Stimulated activated effector memory CD8-positive, alpha-beta T cell treated with anti-CD3 and anti-CD28 coated beads, Interleukin-12 subunit alpha, Interleukin-12 subunit beta, amount 100 ng/mL, for 72 hours (primary cell): ENCODE measurements at regions not wholly inside any gene's neighbourhood (a gene's known extent, or its start where the extent isn't known, plus 50 kb on each side); places are given as distances from the start of the nearest gene placed in this dataset.
A peak's percentile ranks its signal among the peaks of the same experiment; 100 is the strongest.
"Not testable (repeated sequence)": the region's sequence is repeated elsewhere in the genome, so short reads cannot be mapped to it uniquely, and the experiment has no call there.

ENCODE experiments used
- ATAC-seq: fragments of 150-1000 bp; cut with Tn5 transposase; 2 replicates; pipeline ENCODE4 v1.10.0; 2021
- DNase-seq, 2 donors: peaks; one replicate each; pipeline ENCODE4 v3.0.0; 2021 to 2022; ENCODE audit warnings: low spot score in 2 of 2
- H3K27ac Mint-ChIP-seq: one replicate; pipeline ENCODE4 v1.8.0; 2022; ENCODE audit warnings: mild to moderate bottlenecking, mixed read lengths
- H3K36me3 Mint-ChIP-seq: one replicate; pipeline ENCODE4 v1.8.0; 2022; ENCODE audit warnings: mild to moderate bottlenecking, mixed read lengths
- H3K4me1 Mint-ChIP-seq: one replicate; pipeline ENCODE4 v1.8.0; 2022; ENCODE audit warnings: mixed read lengths
- H3K4me3 Mint-ChIP-seq: one replicate; pipeline ENCODE4 v1.8.0; 2022; ENCODE audit warnings: mild to moderate bottlenecking, mixed read lengths
- H3K9me3 Mint-ChIP-seq: one replicate; pipeline ENCODE4 v1.8.0; 2022; ENCODE audit warnings: mixed read lengths

- no peaks in the 10 kb centered on the region for H3K36me3 Mint-ChIP-seq
- no peak overlapping the region for H3K4me3 Mint-ChIP-seq
- H3K27ac Mint-ChIP-seq: no peak overlapping the region
- peaks cover 3% of the 10 kb centered on the region for H3K9me3 Mint-ChIP-seq
- DNase-seq: no peak
- H3K4me1 Mint-ChIP-seq: no peaks in the 10 kb centered on the region
- ATAC-seq: no peak
These were observed 107.5 kb downstream of the DCLK3 start for GRCh38 chr3:36656873-36657272.

- Mint-ChIP-seq H3K36me3 (no peaks in the 10 kb centered on the region), H3K9me3 (peaks cover 3% of the 10 kb centered on the region), H3K27ac (no peak overlapping the region), H3K4me3 (no peak overlapping the region), H3K4me1 (no peaks in the 10 kb centered on the region)
- ATAC-seq: no peak
- no peak for DNase-seq
These were observed 111.3 kb downstream of the DCLK3 start for GRCh38 chr3:36653095-36653494.

- Mint-ChIP-seq H3K4me3 (no peak overlapping the region), H3K4me1 (no peaks in the 10 kb centered on the region), H3K27ac (no peak overlapping the region), H3K36me3 (no peaks in the 10 kb centered on the region), H3K9me3 (peaks cover 3% of the 10 kb centered on the region)
- DNase-seq: no peak
- no peak for ATAC-seq
These were observed 112.2 kb downstream of the DCLK3 start for GRCh38 chr3:36652104-36652503.

GRCh38 chr3:36650271-36650671 lies 114.1 kb downstream of the DCLK3 start:
- Mint-ChIP-seq H3K27ac (no peak overlapping the region), H3K4me3 (no peak overlapping the region), H3K36me3 (no peaks in the 10 kb centered on the region), H3K4me1 (no peaks in the 10 kb centered on the region), H3K9me3 (no peaks in the 10 kb centered on the region)
- DNase-seq: no peak
- no peak for ATAC-seq

- DNase-seq: no peak
- H3K36me3 Mint-ChIP-seq: no peaks in the 10 kb centered on the region
These were observed 115.2 kb downstream of the DCLK3 start for GRCh38 chr3:36649125-36649524.

GRCh38 chr3:36648241-36649034 lies 115.9 kb downstream of the DCLK3 start:
- peak; percentile 66 for ATAC-seq
- H3K27ac Mint-ChIP-seq: no peak overlapping the region
- H3K9me3 Mint-ChIP-seq: no peaks in the 10 kb centered on the region
- no peaks in the 10 kb centered on the region for H3K4me1 Mint-ChIP-seq
- no peak for DNase-seq
- no peak overlapping the region for H3K4me3 Mint-ChIP-seq
- no peaks in the 10 kb centered on the region for H3K36me3 Mint-ChIP-seq

More at GRCh38 chr3:36649125-36649524, 115.2 kb downstream of the DCLK3 start:
- H3K4me3 Mint-ChIP-seq: no peak overlapping the region
- H3K4me1 Mint-ChIP-seq: no peaks in the 10 kb centered on the region
- no peak for ATAC-seq
- H3K27ac Mint-ChIP-seq: no peak overlapping the region
- H3K9me3 Mint-ChIP-seq: no peaks in the 10 kb centered on the region

GRCh38 chr3:36647423-36647853 lies 116.9 kb downstream of the DCLK3 start:
- no peaks in the 10 kb centered on the region for H3K4me1 Mint-ChIP-seq
- no peaks in the 10 kb centered on the region for H3K9me3 Mint-ChIP-seq
- no peak for DNase-seq
- H3K27ac Mint-ChIP-seq: no peak overlapping the region
- no peak overlapping the region for H3K4me3 Mint-ChIP-seq
- ATAC-seq: no peak
- no peaks in the 10 kb centered on the region for H3K36me3 Mint-ChIP-seq

GRCh38 chr3:36643192-36643591 lies 121.2 kb downstream of the DCLK3 start:
- Mint-ChIP-seq H3K36me3 (no peaks in the 10 kb centered on the region), H3K4me3 (no peak overlapping the region), H3K27ac (no peak overlapping the region), H3K4me1 (no peaks in the 10 kb centered on the region), H3K9me3 (no peaks in the 10 kb centered on the region)
- DNase-seq (no peak), ATAC-seq (no peak)

- DNase-seq (no peak), ATAC-seq (no peak)
- Mint-ChIP-seq H3K27ac (no peak overlapping the region), H3K4me1 (no peaks in the 10 kb centered on the region), H3K9me3 (no peaks in the 10 kb centered on the region), H3K36me3 (no peaks in the 10 kb centered on the region), H3K4me3 (no peak overlapping the region)
These were observed 128.6 kb downstream of the DCLK3 start for GRCh38 chr3:36635731-36636130.

- not testable (repeated sequence) for H3K36me3 Mint-ChIP-seq, H3K4me3 Mint-ChIP-seq, H3K27ac Mint-ChIP-seq, H3K4me1 Mint-ChIP-seq, ATAC-seq, H3K9me3 Mint-ChIP-seq, DNase-seq
These were observed 130.5 kb downstream of the DCLK3 start for GRCh38 chr3:36633897-36634296.

GRCh38 chr3:36633060-36633459 lies 131.3 kb downstream of the DCLK3 start:
- Mint-ChIP-seq H3K36me3 (no peaks in the 10 kb centered on the region), H3K9me3 (no peaks in the 10 kb centered on the region), H3K4me3 (no peak overlapping the region), H3K4me1 (no peaks in the 10 kb centered on the region), H3K27ac (no peak overlapping the region)
- no peak for DNase-seq
- no peak for ATAC-seq

- Mint-ChIP-seq H3K36me3 (no peaks in the 10 kb centered on the region), H3K4me3 (no peak overlapping the region), H3K4me1 (no peaks in the 10 kb centered on the region), H3K9me3 (no peaks in the 10 kb centered on the region), H3K27ac (no peak overlapping the region)
- ATAC-seq: no peak
- DNase-seq: no peak
These were observed 132.8 kb downstream of the DCLK3 start for GRCh38 chr3:36631549-36631948.

GRCh38 chr3:36615861-36616260 lies 148.5 kb downstream of the DCLK3 start:
- H3K4me1 Mint-ChIP-seq: no peaks in the 10 kb centered on the region
- H3K36me3 Mint-ChIP-seq: no peaks in the 10 kb centered on the region
- ATAC-seq: no peak
- peaks cover 4% of the 10 kb centered on the region for H3K9me3 Mint-ChIP-seq
- no peak for DNase-seq
- no peak overlapping the region for H3K27ac Mint-ChIP-seq
- H3K4me3 Mint-ChIP-seq: no peak overlapping the region

GRCh38 chr3:36606871-36607765 lies 157.2 kb downstream of the DCLK3 start:
- no peak overlapping the region for H3K27ac Mint-ChIP-seq
- no peaks in the 10 kb centered on the region for H3K9me3 Mint-ChIP-seq
- ATAC-seq (no peak), DNase-seq (no peak)
- no peaks in the 10 kb centered on the region for H3K4me1 Mint-ChIP-seq
- H3K36me3 Mint-ChIP-seq: no peaks in the 10 kb centered on the region
- no peak overlapping the region for H3K4me3 Mint-ChIP-seq

GRCh38 chr3:36603423-36603822 lies 160.9 kb downstream of the DCLK3 start:
- H3K4me1 Mint-ChIP-seq: no peaks in the 10 kb centered on the region
- ATAC-seq: no peak
- no peaks in the 10 kb centered on the region for H3K36me3 Mint-ChIP-seq
- H3K9me3 Mint-ChIP-seq: no peaks in the 10 kb centered on the region
- no peak overlapping the region for H3K27ac Mint-ChIP-seq
- H3K4me3 Mint-ChIP-seq: no peak overlapping the region
- DNase-seq: no peak

- ATAC-seq (no peak), DNase-seq (no peak)
- H3K4me3 Mint-ChIP-seq: no peak overlapping the region
- H3K9me3 Mint-ChIP-seq: no peaks in the 10 kb centered on the region
- no peaks in the 10 kb centered on the region for H3K4me1 Mint-ChIP-seq
- no peak overlapping the region for H3K27ac Mint-ChIP-seq
- no peaks in the 10 kb centered on the region for H3K36me3 Mint-ChIP-seq
These were observed 163.9 kb downstream of the DCLK3 start for GRCh38 chr3:36600404-36600803.
